Activated naive CD8-positive, alpha-beta T cell treated with anti-CD3 and anti-CD28 coated beads, Interleukin-2, amount 10 ng/mL, durations not matched to agents 7 days and 5 days (primary cell): ENCODE measurements at regions not wholly inside any gene's neighbourhood (a gene's known extent, or its start where the extent isn't known, plus 50 kb on each side); places are given as distances from the start of the nearest gene placed in this dataset.

Source experiments
- ATAC-seq: fragments of 150-1000 bp; cut with Tn5 transposase; one replicate; pipeline ENCODE4 v1.10.0; 2021; ENCODE audit warnings: low read depth, moderate library complexity
- POLR2A ChIA-PET: fragments of 350-600 bp; sonication (Branson Sonifier 250); formaldehyde crosslinking; loops from one replicate; lab custom pipeline; 2021; ENCODE audit warnings: antibody characterized with exemption; lab: Charles Lee
- DNase-seq: peaks from one replicate; pipeline ENCODE4 v3.0.0; 2021
- H3K27ac Mint-ChIP-seq: one replicate; pipeline ENCODE4 v1.8.0; 2022; ENCODE audit warnings: mild to moderate bottlenecking, mixed read lengths
- H3K27me3 Mint-ChIP-seq: one replicate; pipeline ENCODE4 v1.8.0; 2022; ENCODE audit warnings: mild to moderate bottlenecking, moderate library complexity, mixed read lengths
- H3K36me3 Mint-ChIP-seq: one replicate; pipeline ENCODE4 v1.8.0; 2021; ENCODE audit warnings: mild to moderate bottlenecking, mixed read lengths
- H3K4me1 Mint-ChIP-seq: one replicate; pipeline ENCODE4 v1.8.0; 2021; ENCODE audit warnings: mixed read lengths
- H3K4me3 Mint-ChIP-seq: one replicate; pipeline ENCODE4 v1.8.0; 2022; ENCODE audit warnings: mild to moderate bottlenecking, moderate library complexity, mixed read lengths
- H3K9me3 Mint-ChIP-seq: one replicate; pipeline ENCODE4 v1.8.0; 2021; ENCODE audit warnings: mixed read lengths

- H3K27me3 Mint-ChIP-seq: no peaks in the 10 kb centered on the region
- POLR2A ChIA-PET: no interaction called here
- DNase-seq (no peak), ATAC-seq (no peak)
- H3K9me3 Mint-ChIP-seq: peaks cover 12% of the 10 kb centered on the region
- no peak overlapping the region for H3K4me3 Mint-ChIP-seq
- no peaks in the 10 kb centered on the region for H3K36me3 Mint-ChIP-seq
- H3K4me1 Mint-ChIP-seq: no peaks in the 10 kb centered on the region
- no peak overlapping the region for H3K27ac Mint-ChIP-seq
Observed at GRCh38 chr7:145643981-145644380, 472.6 kb upstream of the CNTNAP2 start.

- no peaks in the 10 kb centered on the region for H3K36me3 Mint-ChIP-seq
- no peaks in the 10 kb centered on the region for H3K9me3 Mint-ChIP-seq
- H3K4me1 Mint-ChIP-seq: no peaks in the 10 kb centered on the region
- H3K4me3 Mint-ChIP-seq: no peak overlapping the region
- DNase-seq (no peak), ATAC-seq (no peak)
- POLR2A ChIA-PET: no interaction called here
- H3K27me3 Mint-ChIP-seq: no peaks in the 10 kb centered on the region
- no peak overlapping the region for H3K27ac Mint-ChIP-seq
Observed at GRCh38 chr7:145633513-145633912, 483.1 kb upstream of the CNTNAP2 start.

- ATAC-seq (no peak), DNase-seq (no peak)
- no peaks in the 10 kb centered on the region for H3K36me3 Mint-ChIP-seq
- H3K27ac Mint-ChIP-seq: no peak overlapping the region
- H3K4me1 Mint-ChIP-seq: no peaks in the 10 kb centered on the region
- POLR2A ChIA-PET: no interaction called here
- H3K27me3 Mint-ChIP-seq: no peaks in the 10 kb centered on the region
- no peak overlapping the region for H3K4me3 Mint-ChIP-seq
- peaks cover 2% of the 10 kb centered on the region for H3K9me3 Mint-ChIP-seq
Observed at GRCh38 chr7:145624618-145625017, 492.0 kb upstream of the CNTNAP2 start.

- POLR2A ChIA-PET: no interaction called here
Observed at GRCh38 chr7:145605963-145606362, 510.6 kb upstream of the CNTNAP2 start.

GRCh38 chr7:145599376-145599775 lies 517.2 kb upstream of the CNTNAP2 start:
- H3K9me3 Mint-ChIP-seq: peaks cover 5% of the 10 kb centered on the region
- no peaks in the 10 kb centered on the region for H3K4me1 Mint-ChIP-seq
- POLR2A ChIA-PET: no interaction called here
- H3K27ac Mint-ChIP-seq: no peak overlapping the region
- no peak for DNase-seq
- no peaks in the 10 kb centered on the region for H3K27me3 Mint-ChIP-seq
- no peak overlapping the region for H3K4me3 Mint-ChIP-seq
- no peaks in the 10 kb centered on the region for H3K36me3 Mint-ChIP-seq
- no peak for ATAC-seq

More at GRCh38 chr7:145605963-145606362, 510.6 kb upstream of the CNTNAP2 start:
- H3K4me3 Mint-ChIP-seq: no peak overlapping the region
- ATAC-seq: no peak
- no peaks in the 10 kb centered on the region for H3K4me1 Mint-ChIP-seq
- H3K36me3 Mint-ChIP-seq: no peaks in the 10 kb centered on the region
- H3K27ac Mint-ChIP-seq: no peak overlapping the region
- DNase-seq: no peak
- H3K27me3 Mint-ChIP-seq: no peaks in the 10 kb centered on the region
- peaks cover 9% of the 10 kb centered on the region for H3K9me3 Mint-ChIP-seq

- H3K36me3 Mint-ChIP-seq: no peaks in the 10 kb centered on the region
- H3K4me3 Mint-ChIP-seq: no peak overlapping the region
- DNase-seq (no peak), ATAC-seq (no peak)
- no peaks in the 10 kb centered on the region for H3K4me1 Mint-ChIP-seq
- no peaks in the 10 kb centered on the region for H3K27me3 Mint-ChIP-seq
- no peak overlapping the region for H3K27ac Mint-ChIP-seq
- POLR2A ChIA-PET: no interaction called here
- H3K9me3 Mint-ChIP-seq: peaks cover 1% of the 10 kb centered on the region
Observed at GRCh38 chr7:145584401-145584800, 532.2 kb upstream of the CNTNAP2 start.

- Mint-ChIP-seq H3K36me3 (no peaks in the 10 kb centered on the region), H3K4me3 (no peak overlapping the region), H3K9me3 (peaks cover 1% of the 10 kb centered on the region), H3K27ac (no peak overlapping the region), H3K27me3 (no peaks in the 10 kb centered on the region), H3K4me1 (no peaks in the 10 kb centered on the region)
- ATAC-seq (no peak), DNase-seq (no peak)
- POLR2A ChIA-PET: no interaction called here
Observed at GRCh38 chr7:145582742-145583303, 533.8 kb upstream of the CNTNAP2 start.

GRCh38 chr7:145557805-145558204 lies 558.8 kb upstream of the CNTNAP2 start:
- POLR2A ChIA-PET: no interaction called here
- H3K9me3 Mint-ChIP-seq: peaks cover 3% of the 10 kb centered on the region
- H3K4me3 Mint-ChIP-seq: no peak overlapping the region
- H3K4me1 Mint-ChIP-seq: no peaks in the 10 kb centered on the region
- H3K27me3 Mint-ChIP-seq: no peaks in the 10 kb centered on the region
- no peak overlapping the region for H3K27ac Mint-ChIP-seq
- no peaks in the 10 kb centered on the region for H3K36me3 Mint-ChIP-seq
- no peak for DNase-seq
- no peak for ATAC-seq

- POLR2A ChIA-PET: no interaction called here
- ATAC-seq (no peak), DNase-seq (no peak)
- H3K4me1 Mint-ChIP-seq: no peaks in the 10 kb centered on the region
- no peaks in the 10 kb centered on the region for H3K36me3 Mint-ChIP-seq
- H3K27ac Mint-ChIP-seq: no peak overlapping the region
- no peak overlapping the region for H3K4me3 Mint-ChIP-seq
- no peaks in the 10 kb centered on the region for H3K9me3 Mint-ChIP-seq
- no peaks in the 10 kb centered on the region for H3K27me3 Mint-ChIP-seq
Observed at GRCh38 chr7:145543242-145543641, 573.4 kb upstream of the CNTNAP2 start.

GRCh38 chr7:145539910-145540309 lies 576.7 kb upstream of the CNTNAP2 start:
- ATAC-seq (no peak), DNase-seq (no peak)
- POLR2A ChIA-PET: no interaction called here
- no peak overlapping the region for H3K27ac Mint-ChIP-seq
- no peaks in the 10 kb centered on the region for H3K27me3 Mint-ChIP-seq
- H3K4me3 Mint-ChIP-seq: no peak overlapping the region
- no peaks in the 10 kb centered on the region for H3K4me1 Mint-ChIP-seq
- no peaks in the 10 kb centered on the region for H3K9me3 Mint-ChIP-seq
- no peaks in the 10 kb centered on the region for H3K36me3 Mint-ChIP-seq

- Mint-ChIP-seq H3K27me3 (no peaks in the 10 kb centered on the region), H3K9me3 (peaks cover 3% of the 10 kb centered on the region), H3K4me3 (no peak overlapping the region), H3K36me3 (no peaks in the 10 kb centered on the region), H3K27ac (no peak overlapping the region), H3K4me1 (no peaks in the 10 kb centered on the region)
- POLR2A ChIA-PET: no interaction called here
- DNase-seq (no peak), ATAC-seq (no peak)
Observed at GRCh38 chr7:145534301-145534700, 582.3 kb upstream of the CNTNAP2 start.

GRCh38 chr7:145520284-145520683 lies 596.3 kb upstream of the CNTNAP2 start:
- no peak for DNase-seq
- ATAC-seq: no peak
- Mint-ChIP-seq H3K9me3 (no peaks in the 10 kb centered on the region), H3K4me3 (no peak overlapping the region), H3K27ac (no peak overlapping the region), H3K36me3 (no peaks in the 10 kb centered on the region), H3K27me3 (no peaks in the 10 kb centered on the region), H3K4me1 (no peaks in the 10 kb centered on the region)
- POLR2A ChIA-PET: no interaction called here

- H3K27ac Mint-ChIP-seq: no peak overlapping the region
- H3K27me3 Mint-ChIP-seq: no peaks in the 10 kb centered on the region
- ATAC-seq (no peak), DNase-seq (no peak)
- H3K9me3 Mint-ChIP-seq: peaks cover 3% of the 10 kb centered on the region
- no peak overlapping the region for H3K4me3 Mint-ChIP-seq
- no peaks in the 10 kb centered on the region for H3K36me3 Mint-ChIP-seq
- POLR2A ChIA-PET: no interaction called here
- H3K4me1 Mint-ChIP-seq: no peaks in the 10 kb centered on the region
Observed at GRCh38 chr7:145511004-145511403, 605.6 kb upstream of the CNTNAP2 start.

GRCh38 chr7:145497911-145498525 lies 618.6 kb upstream of the CNTNAP2 start:
- Mint-ChIP-seq H3K4me1 (no peaks in the 10 kb centered on the region), H3K9me3 (peaks cover 1% of the 10 kb centered on the region), H3K36me3 (no peaks in the 10 kb centered on the region), H3K27me3 (no peaks in the 10 kb centered on the region), H3K4me3 (no peak overlapping the region), H3K27ac (no peak overlapping the region)
- ATAC-seq (no peak), DNase-seq (no peak)
- POLR2A ChIA-PET: no interaction called here
